ENCODE measurements at regions not wholly inside any gene's neighbourhood (a gene's known extent, or its start where the extent isn't known, plus 50 kb on each side); places are given as distances from the start of the nearest gene placed in this dataset.

- TF ChIP-seq ZNF532 (CRISPR knock-in tag; IDR thresholded peaks at IDR 0.05; ENCODE audit: borderline replicate concordance) (no peak), ATF1 (CRISPR knock-in tag; IDR thresholded peaks at IDR 0.05) (no peak)
- TF ChIP-seq, protein P1, sequence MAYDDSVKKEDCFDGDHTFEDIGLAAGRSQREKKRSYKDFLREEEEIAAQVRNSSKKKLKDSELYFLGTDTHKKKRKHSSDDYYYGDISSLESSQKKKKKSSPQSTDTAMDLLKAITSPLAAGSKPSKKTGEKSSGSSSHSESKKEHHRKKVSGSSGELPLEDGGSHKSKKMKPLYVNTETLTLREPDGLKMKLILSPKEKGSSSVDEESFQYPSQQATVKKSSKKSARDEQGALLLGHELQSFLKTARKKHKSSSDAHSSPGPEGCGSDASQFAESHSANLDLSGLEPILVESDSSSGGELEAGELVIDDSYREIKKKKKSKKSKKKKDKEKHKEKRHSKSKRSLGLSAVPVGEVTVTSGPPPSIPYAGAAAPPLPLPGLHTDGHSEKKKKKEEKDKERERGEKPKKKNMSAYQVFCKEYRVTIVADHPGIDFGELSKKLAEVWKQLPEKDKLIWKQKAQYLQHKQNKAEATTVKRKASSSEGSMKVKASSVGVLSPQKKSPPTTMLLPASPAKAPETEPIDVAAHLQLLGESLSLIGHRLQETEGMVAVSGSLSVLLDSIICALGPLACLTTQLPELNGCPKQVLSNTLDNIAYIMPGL (CRISPR knock-in tag; IDR thresholded peaks at IDR 0.05), result no peak
Measured at GRCh38 chr11:112369374-112369773, 108.7 kb upstream of the PLET1 start (continued).

DNA sequence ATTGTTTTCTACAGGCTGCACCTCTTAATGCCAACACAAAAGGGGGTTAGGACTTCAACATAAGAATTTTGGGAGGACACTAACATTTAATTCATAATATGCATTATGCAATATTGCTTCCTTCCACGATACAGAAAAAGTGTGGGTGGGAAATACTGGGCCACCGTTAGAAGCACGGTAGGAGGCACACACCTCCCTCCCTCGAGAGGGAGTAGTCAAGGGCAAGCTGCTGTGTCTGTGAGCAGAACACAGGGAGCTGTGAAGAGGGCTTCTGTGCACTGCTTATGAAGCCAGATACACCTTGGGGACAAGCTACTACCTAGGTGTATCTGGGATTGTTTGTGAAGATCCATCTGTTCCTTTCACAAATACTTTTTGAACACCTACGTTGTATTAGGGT is 109.3 kb upstream of the PLET1 start:
- Mint-ChIP-seq H3K36me3 (no peaks in the 10 kb centered on the region; the same call in 1 of the 2 replicates), H3K4me3 (no peak overlapping the region), H3K27ac (no peak overlapping the region), H3K9me3 (peaks cover 8% of the 10 kb centered on the region), H3K27me3 (ENCODE audit: low read depth) (peaks cover 3% of the 10 kb centered on the region; the same call in 1 of the 2 replicates), H3K4me1 (0 out of 2 replicates have a peak, but pooled peaks cover 6% of the 10 kb centered on the region)
- DNase-seq (ENCODE audit: low spot score), result no peak
- TF ChIP-seq, protein P2, sequence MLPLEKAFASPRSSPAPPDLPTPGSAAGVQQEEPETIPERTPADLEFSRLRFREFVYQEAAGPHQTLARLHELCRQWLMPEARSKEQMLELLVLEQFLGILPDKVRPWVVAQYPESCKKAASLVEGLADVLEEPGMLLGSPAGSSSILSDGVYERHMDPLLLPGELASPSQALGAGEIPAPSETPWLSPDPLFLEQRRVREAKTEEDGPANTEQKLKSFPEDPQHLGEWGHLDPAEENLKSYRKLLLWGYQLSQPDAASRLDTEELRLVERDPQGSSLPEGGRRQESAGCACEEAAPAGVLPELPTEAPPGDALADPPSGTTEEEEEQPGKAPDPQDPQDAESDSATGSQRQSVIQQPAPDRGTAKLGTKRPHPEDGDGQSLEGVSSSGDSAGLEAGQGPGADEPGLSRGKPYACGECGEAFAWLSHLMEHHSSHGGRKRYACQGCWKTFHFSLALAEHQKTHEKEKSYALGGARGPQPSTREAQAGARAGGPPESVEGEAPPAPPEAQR (CRISPR knock-in tag; IDR thresholded peaks at IDR 0.05), result no peak
- TF ChIP-seq FOXJ3 (CRISPR knock-in tag; IDR thresholded peaks at IDR 0.05; ENCODE audit: borderline replicate concordance) (no peak), PRRX2 (CRISPR knock-in tag; IDR thresholded peaks at IDR 0.05) (no peak), TCF7 (CRISPR knock-in tag; IDR thresholded peaks at IDR 0.05; ENCODE audit: low read depth) (no peak), NFYB (CRISPR knock-in tag; conservative IDR thresholded peaks at IDR 0.05; ENCODE audit: low read depth) (no peak), RORB (CRISPR knock-in tag; IDR thresholded peaks at IDR 0.05) (no peak), GABPB1 (CRISPR knock-in tag; IDR thresholded peaks at IDR 0.05) (no peak)
- TF ChIP-seq, protein P3, sequence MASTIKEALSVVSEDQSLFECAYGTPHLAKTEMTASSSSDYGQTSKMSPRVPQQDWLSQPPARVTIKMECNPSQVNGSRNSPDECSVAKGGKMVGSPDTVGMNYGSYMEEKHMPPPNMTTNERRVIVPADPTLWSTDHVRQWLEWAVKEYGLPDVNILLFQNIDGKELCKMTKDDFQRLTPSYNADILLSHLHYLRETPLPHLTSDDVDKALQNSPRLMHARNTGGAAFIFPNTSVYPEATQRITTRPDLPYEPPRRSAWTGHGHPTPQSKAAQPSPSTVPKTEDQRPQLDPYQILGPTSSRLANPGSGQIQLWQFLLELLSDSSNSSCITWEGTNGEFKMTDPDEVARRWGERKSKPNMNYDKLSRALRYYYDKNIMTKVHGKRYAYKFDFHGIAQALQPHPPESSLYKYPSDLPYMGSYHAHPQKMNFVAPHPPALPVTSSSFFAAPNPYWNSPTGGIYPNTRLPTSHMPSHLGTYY (CRISPR knock-in tag; IDR thresholded peaks at IDR 0.05), result no peak
- TF ChIP-seq, protein P4, sequence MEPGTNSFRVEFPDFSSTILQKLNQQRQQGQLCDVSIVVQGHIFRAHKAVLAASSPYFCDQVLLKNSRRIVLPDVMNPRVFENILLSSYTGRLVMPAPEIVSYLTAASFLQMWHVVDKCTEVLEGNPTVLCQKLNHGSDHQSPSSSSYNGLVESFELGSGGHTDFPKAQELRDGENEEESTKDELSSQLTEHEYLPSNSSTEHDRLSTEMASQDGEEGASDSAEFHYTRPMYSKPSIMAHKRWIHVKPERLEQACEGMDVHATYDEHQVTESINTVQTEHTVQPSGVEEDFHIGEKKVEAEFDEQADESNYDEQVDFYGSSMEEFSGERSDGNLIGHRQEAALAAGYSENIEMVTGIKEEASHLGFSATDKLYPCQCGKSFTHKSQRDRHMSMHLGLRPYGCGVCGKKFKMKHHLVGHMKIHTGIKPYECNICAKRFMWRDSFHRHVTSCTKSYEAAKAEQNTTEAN (CRISPR knock-in tag; IDR thresholded peaks at IDR 0.05), result no peak
- ChIA-PET POLR2A (no interaction called here), CTCF (interaction anchor here (0.6 kb wide), 1 partner anchor 90 kb away, joined by 3 read pairs; no protein-coding TSS in a partner anchor)
- ATAC-seq, result no peak

DNA sequence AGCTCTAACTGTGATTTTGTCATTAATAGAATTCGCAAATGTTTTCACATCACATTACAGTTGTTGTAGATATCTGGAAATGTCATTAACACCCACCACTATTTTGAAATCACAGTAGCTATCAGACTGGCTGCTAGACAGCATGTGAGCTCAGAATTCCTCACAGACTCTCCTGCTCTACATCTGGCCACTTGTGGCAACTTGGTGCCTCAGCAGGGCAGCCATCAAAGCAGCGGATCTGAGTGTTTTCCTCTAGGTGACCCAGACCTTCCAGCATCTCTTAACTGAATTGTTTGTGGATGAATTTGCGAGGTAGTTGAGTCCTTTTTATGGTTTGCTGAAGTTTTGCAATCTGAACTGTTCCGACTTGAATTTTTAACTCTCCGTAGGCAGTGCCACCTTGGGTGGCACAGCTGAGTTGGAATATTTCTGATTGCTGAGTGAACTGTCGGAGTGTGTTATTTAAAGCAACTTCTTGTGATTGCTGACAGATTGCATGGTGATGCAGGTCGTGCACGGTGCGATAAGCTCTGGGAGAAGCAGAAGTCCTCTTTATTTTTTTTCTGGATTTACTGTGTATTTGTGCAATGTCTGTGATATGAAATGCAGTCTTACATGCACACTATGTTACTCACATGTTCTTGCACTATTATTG is 114.0 kb upstream of the PLET1 start:
- DNase-seq (ENCODE audit: low spot score) (no peak), ATAC-seq (peak; percentile 73)
- CTCF ChIA-PET, result interaction anchor here (0.5 to 0.7 kb wide), 2 partner anchors 80 to 214 kb away, joined by 3 to 4 read pairs; no protein-coding TSS in a partner anchor
- Mint-ChIP-seq H3K36me3 (no peaks in the 10 kb centered on the region; the same call in 1 of the 2 replicates), H3K4me3 (no peak overlapping the region), H3K4me1 (0 out of 2 replicates have a peak, but pooled peaks cover 5% of the 10 kb centered on the region), H3K9me3 (peaks cover 8% of the 10 kb centered on the region), H3K27me3 (ENCODE audit: low read depth) (peaks cover under 1% of the 10 kb centered on the region; the same call in 1 of the 2 replicates), H3K27ac (no peak overlapping the region)
- POLR2A ChIA-PET, result no interaction called here
- TF ChIP-seq, protein P5, sequence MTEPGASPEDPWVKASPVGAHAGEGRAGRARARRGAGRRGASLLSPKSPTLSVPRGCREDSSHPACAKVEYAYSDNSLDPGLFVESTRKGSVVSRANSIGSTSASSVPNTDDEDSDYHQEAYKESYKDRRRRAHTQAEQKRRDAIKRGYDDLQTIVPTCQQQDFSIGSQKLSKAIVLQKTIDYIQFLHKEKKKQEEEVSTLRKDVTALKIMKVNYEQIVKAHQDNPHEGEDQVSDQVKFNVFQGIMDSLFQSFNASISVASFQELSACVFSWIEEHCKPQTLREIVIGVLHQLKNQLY (CRISPR knock-in tag; IDR thresholded peaks at IDR 0.05), result no peak
- TF ChIP-seq ATF6 (CRISPR knock-in tag; IDR thresholded peaks at IDR 0.05) (no peak), HMGA2 (CRISPR knock-in tag; IDR thresholded peaks at IDR 0.05) (no peak)

Data from WTC11 (cell line).